ENCODE measurements at regions not wholly inside any gene's neighbourhood (a gene's known extent, or its start where the extent isn't known, plus 50 kb on each side); places are given as distances from the start of the nearest gene placed in this dataset.

DNA sequence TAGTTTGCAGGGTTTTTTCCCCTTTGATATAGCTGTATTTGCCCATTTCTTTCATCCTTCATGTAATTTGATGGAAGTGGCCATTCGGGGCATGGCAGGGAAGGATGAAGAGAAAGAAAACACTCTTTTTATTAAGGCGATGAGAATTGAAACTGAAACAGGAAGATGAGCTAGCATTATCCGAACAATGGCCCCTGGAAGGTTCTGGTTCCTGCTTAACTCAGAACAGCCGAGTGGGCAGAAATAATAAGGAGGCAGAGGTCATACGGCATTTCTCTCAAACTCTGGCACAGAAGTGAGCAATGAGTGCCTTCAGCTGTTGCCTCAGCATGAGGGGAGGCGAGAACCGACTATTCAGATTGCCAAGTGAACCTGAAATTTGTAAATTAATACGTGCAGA lies 113.2 kb upstream of the MYO3A start:
- TF ChIP-seq CTCF (IDR thresholded peaks at IDR 0.05) (no peak), POLR2A (IDR thresholded peaks at IDR 0.05) (no peak)

Data from breast epithelium (tissue), 3 donors.